ENCODE measurements at regions not wholly inside any gene's neighbourhood (a gene's known extent, or its start where the extent isn't known, plus 50 kb on each side); places are given as distances from the start of the nearest gene placed in this dataset.

DNA sequence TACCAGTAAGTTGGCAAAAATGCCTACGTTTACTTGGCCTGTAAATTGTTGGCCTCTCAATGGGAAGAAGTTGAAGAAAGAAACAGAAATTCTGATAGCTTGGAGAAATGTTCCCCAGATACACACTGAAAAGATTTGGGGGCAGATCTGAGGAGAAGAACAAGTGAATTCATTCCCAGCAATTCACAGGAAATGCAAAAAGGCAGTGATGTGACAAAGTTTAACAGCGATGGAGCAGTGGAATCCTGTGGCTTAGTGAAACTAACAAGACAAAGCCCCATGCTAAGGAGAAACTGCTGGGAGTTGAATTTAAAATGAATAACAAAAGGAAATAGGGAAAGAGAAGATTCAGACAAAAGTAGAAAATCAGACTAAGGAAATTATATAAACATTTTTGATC, 213.2 kb upstream of the EDIL3 start:
- DNase-seq: no peak

DNA sequence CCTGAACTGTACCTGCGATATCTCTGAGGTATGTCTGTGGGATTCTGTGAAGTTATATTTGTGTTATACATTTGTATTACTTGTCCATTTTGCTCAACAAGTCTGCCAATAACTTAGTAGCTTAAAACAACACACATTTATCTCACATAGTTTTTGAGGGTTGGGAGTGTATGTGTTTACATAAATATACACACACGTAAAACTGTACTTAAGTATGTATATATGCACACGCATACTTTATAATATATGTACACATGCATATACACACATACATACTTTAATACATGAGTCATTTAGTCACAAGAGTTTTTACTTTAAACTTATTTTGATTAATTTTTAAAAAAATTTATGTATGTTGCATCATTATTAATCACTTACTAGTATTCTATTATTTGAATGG, 205.9 kb upstream of the EDIL3 start:
- DNase-seq: no peak

DNA sequence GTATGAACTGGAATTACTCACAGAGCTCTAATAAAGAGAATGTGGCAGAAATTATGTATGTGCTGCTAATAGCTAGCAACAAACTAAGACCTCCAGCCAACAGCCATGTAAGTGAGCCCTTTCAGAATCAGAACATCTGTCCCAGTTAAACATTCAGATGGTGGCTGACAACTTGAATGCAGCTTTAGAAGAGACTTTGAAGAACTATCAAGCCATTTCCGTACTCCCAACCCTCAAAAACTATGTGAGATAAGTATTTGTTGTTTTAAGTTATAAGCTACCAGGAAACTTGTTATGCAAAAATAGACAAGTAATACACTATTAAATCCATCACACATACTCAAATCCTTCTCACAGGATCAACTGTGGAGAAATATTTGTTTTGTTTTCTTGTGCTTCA, 205.2 kb upstream of the EDIL3 start:
- DNase-seq: no peak

DNA sequence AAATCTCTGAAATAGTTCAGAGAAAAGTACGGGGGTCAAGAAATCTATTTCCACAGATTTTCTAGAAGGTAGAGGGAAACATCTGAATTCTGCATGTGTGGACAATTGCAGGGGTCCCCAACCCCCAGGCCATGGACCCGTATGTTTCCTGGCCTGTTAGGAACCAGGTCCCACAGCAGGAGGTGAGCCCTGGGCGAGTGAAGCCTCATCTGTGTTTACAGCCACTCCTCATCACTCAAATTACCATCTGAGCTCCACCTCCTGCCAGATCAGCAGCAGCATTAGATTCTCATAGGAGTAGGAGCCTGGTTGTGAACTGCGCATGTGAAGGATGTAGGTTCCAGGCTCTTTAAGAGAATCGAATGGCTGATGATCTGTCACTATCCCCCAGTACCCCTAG, 200.5 kb upstream of the EDIL3 start:
- DNase-seq: no peak

DNA sequence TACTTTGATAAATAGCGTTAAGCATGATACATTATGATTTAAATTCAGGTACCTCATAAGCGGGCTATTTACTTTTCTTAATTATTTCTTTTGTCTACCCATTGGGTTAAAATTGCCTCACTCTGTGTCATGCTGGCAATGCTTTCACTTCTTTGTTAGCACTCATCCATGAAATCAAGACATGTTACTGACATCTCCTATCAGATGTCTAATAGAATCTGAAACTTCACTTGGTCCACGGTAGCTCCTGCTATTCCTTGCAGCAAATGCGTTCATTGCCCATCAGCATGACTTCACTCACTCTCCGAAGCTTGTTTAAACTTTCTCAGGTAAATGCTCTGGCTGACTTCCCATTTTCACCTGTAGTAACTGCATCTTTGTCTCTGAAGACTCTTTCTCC, 193.5 kb upstream of the EDIL3 start:
- no peak for DNase-seq

DNA sequence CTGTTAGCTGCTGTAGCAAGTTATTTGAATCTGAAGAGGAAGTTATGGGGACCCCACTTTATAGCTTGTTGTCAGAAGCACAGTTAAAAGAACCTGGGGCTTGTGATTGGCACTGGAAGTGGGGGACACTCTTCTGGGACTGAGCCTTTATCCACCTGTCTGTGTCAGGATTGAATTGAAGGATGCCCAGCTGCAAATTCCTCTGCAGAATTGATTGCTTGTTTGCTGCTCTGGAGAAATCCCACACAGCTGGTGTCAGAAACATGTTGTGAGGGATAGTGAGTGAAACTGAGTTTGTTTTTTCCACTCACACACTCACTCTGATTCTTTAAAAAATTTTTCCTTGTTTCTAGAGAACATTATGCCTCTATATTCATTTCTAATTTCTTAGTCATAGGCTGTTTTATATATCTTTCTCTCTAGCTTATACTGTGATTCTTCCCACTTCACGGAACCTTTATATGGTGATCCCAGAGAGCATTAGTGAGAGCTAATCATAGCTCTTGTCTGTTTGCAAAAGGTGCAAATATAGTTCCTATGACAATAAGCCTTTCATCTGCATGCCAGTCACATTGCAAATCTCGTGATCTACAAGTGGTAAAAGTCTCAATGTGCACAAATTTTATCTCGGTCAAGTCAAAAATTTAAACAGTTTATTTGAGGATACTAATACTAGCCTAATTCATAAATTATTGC, 188.5 kb upstream of the EDIL3 start:
- no peak for DNase-seq

DNA sequence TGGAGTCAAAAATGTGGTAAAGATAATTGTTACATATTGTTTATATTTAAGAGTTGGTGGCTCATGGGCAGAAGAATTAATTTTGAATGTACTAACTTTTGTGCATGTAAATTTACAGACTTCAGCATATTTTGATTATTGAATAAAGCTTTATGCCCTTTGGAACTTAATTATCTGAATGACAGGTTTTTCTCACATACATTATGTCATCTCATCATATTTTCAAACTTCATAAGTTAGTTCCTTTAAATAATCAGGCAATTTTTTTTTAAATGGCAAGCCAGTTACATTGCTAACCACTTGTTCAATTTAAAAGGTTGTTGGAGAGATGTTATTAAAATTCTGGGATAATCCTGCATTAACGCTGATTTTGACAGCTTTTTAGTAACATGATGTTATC, 184.6 kb upstream of the EDIL3 start:
- no peak for DNase-seq

DNA sequence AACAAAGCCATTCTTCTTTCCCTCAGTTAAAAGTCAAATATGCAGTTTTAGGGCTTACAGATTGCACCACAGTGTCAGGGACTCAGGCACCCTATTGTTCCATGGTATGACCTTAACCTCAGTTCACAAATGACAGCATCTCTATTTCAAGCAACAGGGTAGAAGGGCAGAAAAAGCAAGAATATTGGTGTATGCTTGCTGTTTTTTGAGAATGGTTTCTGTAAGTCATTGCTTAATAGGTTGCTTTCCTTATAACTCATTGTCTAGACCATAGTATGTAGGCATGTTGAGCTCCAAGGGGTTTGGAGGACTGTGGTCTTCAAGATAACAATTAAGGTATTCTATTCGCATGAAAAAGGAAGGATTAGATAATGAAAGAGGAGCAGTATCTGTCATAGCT, 183.5 kb upstream of the EDIL3 start:
- DNase-seq: no peak

DNA sequence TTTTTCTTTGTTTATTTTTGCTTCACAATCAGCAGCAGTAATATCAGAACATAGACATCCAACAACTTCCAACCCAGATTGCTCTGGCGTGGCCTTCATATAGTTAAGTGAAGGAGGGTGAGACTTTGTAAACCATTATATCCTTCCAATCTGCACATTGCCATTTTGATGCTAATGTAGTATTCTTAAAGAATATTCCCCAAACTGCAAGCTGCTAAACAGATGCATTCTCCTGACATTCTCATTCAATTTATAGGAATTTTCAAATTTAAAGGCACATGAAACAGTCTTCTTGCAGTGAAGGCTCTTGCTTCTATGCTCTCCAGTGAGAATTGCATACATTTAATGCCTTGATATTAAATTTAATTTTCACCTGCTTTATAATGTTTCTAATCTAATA, 181.2 kb upstream of the EDIL3 start:
- DNase-seq: no peak

DNA sequence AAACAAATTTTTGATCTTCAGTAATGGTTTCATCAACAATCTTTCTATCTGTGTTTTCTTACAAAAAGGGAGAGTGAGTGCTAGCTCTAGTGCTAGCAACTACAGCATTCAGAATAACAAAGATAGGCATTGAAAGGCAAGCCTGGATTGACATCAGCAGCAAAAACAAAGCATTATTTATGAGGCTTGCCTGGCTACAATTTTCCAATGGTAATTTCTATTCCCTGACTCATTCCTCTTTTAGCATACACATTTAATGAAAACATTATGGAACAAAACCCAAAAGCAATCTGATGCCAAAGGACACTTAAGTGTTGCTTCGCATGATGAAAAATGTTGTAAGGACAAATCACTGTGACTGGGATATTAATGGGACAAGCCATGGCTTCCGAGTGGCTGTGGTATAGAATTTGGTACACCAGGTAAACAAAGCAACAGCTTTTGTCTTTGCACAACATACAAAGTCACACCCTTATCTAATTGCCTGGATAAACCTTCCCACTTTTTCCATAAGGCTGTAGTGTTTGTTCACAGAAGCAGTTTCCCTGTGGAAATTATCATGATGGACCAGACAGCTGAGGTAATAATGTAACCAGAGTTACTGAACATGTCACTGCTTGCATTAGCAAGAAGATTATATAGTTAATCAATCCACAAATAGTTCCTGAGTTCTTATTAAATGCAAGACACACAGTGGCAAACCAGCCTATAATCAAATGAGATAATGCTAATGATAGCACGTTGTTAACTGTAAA, 179.8 kb upstream of the EDIL3 start:
- DNase-seq: no peak

DNA sequence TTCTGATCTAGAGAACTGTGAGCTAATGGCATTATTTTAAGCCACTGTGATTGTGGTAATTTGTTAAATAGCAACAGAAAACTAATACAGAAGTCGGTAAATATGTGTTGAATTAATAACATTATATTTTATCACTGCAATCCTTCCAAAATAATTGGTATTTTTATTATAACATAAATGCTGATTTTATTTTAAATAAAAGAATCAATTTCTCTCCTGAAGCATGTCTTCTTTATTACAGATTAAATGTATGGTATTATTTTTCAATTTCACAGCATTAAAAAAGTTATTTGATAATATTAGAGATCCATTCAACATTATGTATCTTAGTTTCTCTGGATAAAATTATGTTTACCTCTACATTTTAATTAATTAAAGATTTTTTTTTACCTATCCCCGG, 165.5 kb upstream of the EDIL3 start:
- no peak for DNase-seq

DNA sequence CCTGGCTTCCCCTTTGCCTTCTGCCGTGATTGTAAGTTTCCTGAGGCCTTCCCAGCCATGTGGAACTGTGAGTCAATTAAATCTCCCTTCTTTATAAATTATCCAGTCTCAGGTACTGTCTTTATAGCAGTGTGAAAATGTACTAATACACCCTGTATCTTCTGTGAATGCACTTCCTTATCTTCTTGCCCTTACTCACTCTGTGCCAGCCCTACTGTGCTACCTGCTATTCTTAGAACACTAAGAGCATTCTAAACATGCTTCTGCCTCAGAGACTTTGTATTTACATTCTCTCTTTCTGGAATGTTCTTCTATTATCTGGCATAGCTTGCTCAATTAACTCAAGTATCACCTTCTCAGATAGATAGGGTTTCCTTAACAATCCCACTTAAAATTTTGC, 164.4 kb upstream of the EDIL3 start:
- DNase-seq: no peak

DNA sequence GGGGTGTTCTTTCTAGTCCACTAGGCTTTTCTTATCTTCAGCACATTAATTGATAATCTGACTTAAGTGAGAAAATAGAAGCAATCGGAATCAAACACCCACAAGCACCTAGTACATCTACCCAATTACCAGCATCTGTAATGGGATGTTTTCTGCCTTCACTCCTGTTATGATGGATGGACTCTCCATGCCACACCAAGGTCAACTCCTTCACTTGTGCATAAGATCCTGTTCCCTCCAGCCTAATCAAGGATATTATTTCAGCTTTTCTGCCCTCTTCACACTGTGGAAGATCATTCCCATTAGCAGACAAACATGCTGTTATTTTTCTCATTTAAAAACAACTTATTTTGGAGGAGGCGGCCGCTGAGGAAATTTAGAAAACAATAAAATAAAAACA, 162.0 kb upstream of the EDIL3 start:
- DNase-seq: no peak

DNA sequence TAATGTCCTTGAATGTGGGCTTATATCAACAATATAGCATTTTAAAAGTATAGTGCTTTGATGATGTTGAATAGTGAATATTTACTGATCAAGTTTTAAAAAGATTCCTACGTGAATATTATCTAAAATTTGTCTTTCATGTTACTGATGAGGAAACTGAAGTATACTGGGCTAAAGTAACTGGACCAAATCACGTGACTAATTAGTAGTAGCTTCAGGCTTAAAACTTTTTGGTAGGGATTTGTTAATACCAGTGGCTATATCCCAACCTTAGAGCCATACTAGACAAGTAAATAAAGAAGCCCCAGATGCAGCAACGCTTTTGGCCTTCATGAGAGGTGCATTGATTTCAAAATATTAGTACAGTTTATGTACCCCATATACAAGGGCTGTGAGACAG, 152.1 kb upstream of the EDIL3 start:
- DNase-seq: no peak

DNA sequence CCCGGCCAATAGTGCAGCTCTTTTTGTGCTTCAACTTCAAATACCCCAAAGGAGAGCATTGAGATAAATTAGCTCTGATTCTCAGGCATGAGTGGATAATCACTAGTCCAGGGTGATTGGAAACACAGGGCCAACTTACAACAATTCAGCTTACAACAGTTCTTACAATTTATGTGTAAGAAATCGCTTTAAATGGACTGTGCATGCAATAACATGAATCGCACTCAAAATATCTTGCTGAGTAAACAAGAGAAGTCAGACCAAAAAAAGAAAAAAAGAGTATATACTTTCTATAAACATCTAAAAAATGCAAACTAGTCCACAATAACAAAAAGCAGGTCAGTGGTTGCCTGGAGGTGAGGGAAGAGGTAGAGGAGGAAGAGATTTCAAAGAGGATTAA, 150.6 kb upstream of the EDIL3 start:
- DNase-seq: no peak

DNA sequence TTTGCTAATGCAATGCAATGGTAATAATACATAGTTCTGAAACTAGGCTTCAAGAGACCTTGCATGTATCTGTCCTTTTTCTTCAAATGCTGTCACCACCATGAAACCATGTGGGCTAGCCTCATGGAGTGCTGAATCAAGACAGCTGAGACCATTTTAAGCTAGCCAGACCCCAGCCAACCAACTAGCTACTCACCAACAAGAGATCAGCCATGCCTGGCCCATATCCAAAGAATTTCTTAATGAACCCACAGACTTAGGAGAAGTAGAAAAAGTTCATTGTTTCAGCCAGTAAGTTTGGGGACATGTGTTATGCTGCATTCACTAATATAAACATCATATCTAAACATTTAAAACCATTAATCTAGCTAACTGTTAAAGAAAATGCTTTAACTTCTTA, 139.8 kb upstream of the EDIL3 start:
- DNase-seq: no peak

DNA sequence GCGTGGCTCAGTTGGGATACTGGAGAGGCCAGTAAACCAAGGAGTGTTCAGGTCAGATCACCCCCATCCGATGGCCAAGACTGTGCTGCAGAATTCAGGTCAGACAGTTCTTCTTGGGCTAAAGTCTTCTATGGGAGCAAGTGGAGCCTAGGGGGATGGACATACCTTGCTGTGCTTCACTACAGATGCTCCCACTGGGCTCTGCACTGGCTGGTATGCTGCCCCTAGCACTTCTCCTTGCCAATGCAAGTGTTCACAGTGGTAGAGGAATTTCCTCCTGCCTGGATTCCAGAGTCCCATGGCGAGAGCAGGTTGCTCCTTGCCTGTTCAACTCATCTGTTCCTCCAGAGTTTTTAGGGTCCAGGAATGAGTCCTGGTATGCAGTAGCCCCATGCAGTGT, 134.2 kb upstream of the EDIL3 start:
- DNase-seq: no peak

DNA sequence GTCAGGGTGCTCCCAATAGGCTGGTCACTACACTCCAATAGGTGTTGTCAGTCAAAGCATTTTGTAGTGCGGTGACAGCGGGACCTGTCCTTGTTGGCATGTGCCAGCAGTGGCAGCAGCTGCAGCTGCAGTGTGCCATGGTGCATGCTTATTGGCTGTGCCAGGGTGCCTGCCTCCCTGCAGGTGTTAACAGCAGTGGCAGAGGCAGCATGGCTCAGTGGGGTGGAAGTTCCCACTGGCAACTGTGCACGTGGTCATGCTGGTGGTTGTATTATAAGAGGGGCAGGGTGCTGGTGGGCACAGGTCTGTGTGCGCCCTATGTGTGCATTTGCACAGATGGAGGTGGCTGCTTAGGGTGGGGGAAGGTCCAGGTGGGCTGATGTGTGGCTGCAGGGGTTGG, 133.7 kb upstream of the EDIL3 start:
- DNase-seq: no peak

DNA sequence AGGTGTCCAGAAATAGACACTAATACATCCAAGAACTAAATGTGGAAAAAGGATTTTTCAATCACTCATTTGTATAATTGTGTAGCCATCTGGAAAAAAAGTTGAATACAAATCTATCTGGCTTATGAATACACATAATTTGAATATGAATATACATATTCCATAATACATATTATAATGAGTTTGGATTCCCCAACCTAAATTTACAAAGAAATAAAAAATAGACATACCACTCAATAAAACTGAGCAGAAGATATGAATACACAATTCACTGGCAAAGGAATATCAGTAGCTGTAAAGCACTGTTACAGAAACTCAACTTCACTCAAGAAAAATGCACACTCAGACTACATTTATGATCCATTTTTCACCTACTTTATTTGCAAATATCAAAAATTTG, 121.9 kb upstream of the EDIL3 start:
- DNase-seq: no peak

DNA sequence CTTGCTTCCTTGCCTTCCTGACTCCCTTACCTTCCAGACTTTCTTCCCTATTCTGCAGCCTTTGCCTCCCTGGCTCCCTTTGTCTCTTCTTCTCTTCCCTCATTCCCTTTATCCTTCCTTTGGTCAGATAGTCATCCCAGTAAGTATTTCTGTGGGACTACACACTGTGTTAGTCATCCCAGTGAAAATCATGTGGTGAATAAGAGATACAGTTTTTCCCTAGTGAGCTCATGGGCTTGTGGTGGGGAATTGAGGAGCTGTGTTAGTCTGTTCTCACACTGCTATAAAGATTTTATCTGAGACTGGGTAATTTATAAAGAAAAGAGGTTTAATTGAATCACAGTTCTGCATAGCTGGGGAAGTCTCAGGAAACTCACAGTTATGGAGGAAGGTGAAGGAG, 109.8 kb upstream of the EDIL3 start:
- DNase-seq: no peak

DNA sequence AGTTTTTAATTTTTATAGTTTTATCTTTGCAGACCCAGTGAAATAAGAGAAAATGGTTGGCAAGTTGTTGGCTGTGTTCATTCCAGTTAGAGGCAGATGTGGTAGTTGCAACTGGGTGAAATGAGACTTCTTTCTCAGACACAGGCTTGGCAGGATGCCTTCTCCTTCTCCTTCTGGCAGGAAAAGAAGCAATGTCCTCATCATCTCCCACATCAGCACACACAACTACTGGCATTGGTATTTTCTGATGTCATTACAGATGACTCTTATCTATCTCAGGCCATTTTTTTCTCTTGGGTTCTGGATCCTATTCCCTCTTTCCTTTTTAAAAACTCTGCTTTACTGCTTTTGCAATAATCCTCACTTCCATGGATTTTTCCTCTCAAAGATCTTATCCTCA, 103.3 kb upstream of the EDIL3 start:
- DNase-seq: no peak

DNA sequence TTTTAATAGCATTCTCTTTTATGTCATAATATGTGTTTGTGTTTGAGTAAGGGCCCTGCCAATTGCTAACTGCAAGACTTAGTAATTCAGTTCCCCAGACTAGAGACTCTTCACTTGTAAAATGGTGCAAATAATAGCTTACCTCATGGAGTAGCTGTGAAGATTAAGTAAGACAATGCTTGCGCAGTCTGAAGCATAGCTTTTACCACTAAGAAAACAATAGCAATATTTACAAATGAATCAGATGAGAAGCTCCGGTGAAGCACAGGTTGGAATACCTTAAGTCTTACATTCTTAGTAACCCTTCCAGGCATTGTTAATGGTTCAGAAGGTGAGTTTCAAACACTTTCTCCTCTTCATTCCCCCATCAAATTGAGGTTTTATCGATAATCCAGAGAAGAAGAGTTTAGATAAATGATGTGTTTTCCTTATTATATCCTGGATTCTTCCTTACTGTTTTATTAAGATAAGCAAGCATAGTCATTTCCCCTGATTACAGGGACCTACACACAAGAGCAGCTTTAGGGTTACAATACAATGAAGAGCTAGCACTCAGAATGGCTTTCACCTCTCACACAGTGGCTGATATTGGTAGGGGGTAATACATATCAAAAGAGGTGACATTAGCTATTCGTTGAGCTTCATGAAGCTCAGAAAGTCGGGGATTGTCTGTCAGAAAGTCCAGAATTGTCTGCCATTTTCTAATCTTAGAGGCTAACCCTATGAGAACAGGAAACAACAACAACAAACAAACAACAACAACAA, 96.4 kb upstream of the EDIL3 start:
- DNase-seq: no peak

DNA sequence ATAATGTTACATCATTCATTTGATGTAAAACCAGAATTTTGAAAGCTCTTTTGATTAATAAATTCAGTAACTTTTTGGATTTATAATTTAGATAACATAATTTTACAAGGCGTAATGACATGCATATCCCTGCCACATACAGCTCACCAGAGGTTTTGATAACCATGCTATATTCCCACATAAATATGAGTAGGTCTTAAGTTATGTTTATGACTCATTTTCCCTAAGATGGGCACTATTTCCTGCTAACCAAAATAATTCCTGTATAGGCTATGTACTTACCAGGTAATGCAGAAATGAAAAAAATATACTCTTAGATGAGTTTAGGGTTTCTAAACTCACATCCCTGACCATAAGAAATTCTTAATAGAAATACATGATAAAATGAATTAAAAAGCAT, 93.9 kb upstream of the EDIL3 start:
- DNase-seq: no peak

DNA sequence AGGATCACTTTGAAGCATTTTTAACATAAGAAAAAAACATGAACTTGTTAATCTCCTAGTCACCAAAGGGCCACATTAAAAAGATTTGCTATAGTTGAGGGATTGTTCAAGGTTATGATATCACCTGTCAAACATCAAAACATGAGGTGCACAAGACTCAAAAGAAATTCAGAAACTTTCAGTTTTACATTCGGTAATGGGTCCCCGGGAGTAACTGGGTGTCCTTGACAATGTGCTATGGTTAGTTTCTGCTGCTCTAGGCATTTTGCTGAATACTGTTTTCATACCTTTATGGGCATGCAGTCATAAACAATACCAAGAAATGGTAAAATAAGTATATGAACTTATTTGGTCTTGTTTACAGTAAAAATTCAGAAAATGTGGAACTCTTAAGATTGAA, 92.8 kb upstream of the EDIL3 start:
- DNase-seq: no peak

Measured in GF-D8 (cell line).